Stimulated activated CD4-positive, alpha-beta T cell treated with anti-CD3 and anti-CD28 coated beads, TNF-alpha, amount 100 ng/mL, for 48 hours (primary cell): ENCODE measurements at regions not wholly inside any gene's neighbourhood (a gene's known extent, or its start where the extent isn't known, plus 50 kb on each side); places are given as distances from the start of the nearest gene placed in this dataset.

Source experiments
- DNase-seq, 3 donors: peaks; one replicate each; pipeline ENCODE4 v3.0.0-alpha.2; 2020; ENCODE audit warnings: low read depth in 3 of 3

DNA sequence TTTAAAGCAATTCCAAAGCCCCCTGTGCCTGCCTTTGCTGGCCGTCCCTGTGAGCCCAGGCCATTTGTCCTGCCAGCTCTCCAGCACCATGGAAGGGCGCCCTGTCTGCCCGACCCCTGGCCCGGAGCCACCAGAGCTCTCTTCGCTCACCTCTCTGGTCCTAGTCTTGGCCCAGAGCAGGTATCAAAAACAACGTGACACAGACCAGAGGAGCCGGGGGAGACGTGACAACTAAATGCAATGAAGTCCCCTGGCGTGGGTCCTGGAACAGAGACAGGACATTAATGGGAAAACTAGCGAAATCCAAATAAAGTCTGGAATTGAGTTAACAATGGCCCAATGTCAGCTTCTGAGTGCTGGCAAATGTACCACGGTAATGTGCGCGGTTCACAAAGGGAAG is 83.2 kb upstream of the DIO3 start:
- no peak for DNase-seq

DNA sequence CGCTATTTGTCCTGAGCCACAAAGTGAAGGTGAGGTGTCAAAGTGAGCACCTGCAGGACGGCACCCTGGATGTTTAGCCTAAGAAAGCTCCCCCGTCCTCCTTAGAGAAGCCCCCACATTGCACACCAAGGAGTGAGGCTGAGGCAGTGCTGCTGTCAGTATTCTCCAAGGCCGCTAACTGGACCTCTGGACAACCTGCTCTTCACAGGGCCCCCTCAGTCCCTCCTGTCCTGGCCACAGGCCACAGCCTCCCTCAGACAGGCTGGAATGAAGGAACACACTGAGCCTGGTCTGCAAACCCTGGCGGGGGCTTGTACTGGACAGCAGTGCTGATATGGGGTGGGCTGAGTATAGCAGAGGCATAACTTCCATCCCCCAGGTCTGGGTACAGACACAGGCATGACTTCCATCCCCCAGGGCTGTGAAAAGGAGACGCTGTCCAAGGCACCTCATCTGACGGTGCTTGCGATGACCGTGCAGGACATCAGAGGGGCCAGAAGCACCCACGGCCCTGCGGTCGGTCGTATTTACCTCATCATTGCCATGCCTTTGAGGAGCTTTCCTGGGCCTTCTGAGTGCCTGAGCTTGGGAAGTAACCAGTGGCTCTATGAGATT is 82.4 kb upstream of the DIO3 start:
- no peak for DNase-seq

DNA sequence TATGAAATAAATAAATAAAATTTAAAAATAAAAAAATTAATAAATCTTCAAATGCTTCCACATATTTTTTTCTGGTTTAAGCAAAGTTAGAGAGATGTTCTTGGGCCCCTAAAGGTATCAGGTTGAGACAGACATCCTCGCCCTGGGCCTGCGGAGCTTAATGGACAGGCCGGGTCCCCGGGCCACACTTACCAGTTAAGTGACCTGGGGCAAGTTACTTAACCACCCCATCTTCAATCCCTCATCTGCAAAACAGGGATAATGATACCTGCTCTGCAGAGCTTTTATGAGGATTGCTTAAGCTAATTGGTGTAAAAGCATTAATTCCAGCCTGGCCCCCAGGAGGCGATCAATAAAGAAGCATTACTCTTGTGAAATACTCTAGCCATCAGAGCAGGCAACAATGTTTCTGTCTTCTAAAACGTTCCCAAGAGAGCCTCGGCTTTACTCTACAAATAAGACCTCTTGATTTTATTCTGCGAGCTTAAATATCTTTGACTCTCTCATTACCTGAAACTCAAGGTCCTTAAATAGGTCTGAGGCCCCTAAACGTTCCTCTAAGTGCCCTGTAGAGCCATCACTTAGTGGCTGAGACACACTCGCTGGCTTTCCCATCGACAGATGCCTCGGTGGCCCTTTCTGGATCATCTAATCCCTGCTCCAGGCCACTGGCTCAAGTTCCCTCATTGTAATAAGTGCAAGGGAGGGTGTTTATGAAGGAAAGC is 81.1 kb upstream of the DIO3 start:
- DNase-seq = no peak

DNA sequence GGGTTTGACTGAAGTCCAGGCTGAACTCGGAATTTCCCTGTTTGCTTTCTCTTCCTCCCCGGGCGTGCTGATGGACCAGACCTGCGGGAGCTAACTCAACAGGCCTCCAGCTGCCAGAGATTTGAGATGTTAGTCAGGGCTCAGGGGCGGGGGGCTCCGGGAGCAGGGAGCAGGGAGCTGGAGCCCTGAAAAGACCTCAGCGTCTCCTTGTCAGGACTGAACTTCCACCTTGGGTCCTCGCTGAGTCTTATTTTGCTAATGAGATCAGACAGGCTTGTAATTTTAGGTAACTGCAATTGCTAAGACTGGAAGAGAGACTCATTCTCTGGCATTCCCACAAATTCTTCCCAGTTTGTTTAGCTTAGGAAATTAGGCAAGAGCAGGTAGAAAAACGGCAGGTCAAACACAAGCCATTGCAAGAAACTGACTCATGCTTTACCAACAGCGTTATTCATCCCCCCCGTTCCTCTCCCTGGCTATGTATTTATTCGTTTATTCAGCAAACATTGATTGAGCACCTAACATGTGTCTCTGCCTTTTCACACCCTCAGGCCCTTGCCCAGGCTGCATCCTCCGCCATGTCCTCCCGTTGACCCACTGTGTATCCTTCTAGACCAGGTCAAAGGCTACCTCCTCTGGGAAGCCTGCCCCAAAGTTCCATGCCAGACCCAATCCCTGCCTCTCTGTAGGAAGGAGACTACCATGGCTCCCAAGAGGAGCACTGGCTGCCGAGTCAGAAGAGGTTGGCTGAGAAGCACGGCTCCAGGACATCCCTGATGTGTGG is 80.4 kb upstream of the DIO3 start:
- no peak for DNase-seq

DNA sequence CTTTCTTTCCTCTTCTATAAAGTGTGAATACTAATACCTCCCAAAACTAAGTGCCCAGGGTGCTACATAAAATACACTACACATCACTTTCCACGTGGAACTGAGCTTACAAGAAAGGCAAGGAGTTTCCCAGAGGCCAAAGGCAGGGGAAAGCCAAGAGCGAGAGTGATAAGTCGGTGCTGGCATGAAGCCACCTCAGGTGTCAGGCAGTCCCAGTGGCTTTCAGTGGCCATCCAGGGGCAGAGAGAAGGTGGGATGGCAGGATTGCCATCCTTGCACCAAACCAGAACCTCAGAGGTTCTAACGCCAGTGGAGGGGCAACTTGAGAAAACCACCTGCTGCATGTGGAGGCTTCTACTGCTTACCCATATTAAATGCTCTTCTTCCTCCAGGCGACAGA is 79.7 kb upstream of the DIO3 start:
- no peak for DNase-seq

DNA sequence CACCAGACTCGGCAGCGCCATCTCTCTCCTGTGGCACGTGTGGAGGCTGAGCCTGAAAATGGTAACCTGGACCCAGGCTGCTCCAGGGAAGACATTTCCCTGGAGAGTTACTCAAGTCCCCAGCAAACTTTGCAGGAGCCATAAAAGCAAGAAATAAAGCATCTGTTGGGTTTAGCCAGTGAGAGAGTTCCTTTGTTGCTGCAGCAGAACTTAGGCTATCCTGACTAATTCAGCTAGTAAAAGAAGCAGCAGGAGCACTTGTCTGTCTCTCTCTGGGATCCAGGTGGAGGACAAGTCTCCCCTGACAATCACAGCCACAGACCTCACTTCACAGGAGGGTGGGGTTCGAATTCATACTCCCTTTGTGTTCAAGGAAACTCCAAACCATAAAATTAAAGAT is 79.2 kb upstream of the DIO3 start:
- DNase-seq = no peak

DNA sequence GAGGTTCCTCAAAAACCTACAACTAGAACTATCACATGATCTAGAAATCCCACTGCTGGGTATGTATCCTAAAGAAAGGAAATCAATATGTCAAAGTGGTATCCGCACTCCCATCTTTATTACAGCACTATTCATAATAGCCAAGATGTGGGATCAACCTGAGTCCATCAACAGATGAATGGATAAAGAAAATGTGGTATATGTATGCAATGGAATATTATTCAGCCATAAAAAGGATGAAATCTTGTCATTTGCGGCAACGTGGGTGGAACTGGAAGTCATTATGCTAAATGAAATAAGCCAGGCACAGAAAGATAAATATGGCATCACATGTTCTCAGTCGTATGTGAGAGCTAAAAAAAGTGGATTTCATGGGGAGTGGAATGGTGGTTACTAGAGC is 77.5 kb upstream of the DIO3 start:
- DNase-seq = no peak

DNA sequence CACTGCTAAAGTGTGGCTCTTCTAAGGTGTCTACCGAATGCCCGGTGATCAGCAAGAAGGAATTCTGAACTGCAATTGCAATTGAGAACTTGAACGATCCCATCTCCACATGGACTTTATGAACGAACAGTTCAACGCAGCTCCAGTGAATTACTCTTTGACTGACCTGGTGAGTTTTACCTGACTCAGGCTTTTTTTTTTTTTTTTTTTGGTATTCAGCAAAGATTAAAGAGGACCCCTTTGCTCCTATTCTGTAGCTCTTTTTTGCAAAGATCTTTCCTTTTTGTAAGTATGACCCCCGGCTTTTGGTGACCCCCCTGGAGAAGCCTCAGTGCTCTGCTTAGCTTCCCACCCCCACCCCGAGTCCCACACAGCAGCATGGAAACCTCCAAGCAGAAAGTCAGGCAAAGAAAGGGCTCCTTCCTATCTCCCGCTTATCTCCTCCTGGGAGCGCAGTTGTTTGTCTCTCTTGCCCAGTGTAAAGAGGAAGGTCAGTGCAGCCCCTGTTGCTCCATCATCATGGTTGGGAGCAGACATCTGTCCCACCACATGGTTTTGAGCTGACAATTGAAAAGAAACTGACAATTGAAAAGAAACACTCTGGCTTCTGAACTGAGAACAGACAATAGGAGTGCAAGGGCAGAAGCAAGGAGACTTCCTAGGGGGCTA is 72.1 kb upstream of the DIO3 start:
- no peak for DNase-seq

DNA sequence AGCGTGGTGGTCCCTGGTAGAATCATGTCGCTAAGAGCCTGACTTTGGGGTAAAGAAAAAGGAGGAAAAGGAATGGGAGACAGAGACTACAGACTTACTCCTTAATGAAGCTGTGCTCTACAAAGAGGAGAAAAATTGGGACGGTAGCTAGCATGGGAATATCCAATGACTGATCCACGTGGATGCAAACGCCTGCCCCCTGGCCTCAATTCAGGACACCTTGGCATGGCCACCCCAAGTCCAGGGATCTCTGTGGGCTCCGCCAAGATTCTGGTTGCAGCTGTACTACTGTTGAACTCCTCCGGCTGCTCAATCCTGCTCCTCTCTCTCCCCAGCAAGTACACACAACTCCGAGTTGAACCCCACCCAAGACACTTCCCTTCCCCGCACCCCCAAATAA is 70.5 kb upstream of the DIO3 start:
- no peak for DNase-seq

DNA sequence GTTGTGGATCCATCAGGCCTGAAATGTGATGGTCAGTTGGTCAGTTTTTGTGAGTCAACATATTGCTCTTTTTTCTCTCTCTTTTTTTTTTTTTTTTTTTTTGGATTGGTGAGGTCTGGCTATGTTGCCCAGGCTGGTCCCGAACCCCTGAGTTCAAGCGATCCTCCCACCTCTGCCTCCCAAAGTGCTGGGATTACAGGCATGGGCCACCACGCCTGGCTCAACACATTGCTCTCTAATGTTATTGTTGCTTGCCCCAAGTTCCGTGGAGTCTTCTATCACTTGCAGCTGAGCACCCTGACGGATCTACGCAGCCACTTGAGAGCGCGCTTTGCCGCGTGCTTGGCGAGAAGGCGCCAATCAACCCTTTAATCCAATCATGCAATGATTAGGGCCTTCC is 69.5 kb upstream of the DIO3 start:
- DNase-seq = no peak

DNA sequence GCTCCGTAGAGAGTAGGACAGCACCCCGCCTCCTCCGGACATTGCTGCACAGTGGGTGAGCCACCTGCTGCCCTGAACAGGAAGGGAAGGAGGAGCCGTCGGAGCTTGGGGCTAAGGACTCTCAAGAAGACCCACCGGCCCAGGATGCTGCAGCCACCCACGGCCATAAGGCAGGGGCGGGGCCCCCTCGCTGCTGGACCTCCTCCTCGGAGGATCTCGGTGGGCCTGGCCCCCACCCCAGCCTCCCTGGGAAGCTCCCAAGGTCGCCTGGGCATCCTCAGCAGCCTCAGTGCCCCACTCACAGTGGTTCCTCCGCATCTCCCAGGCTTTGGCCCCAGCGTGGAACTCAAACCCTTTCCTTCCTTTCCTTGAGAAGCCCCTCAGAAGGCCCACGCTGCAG is 68.6 kb upstream of the DIO3 start:
- no peak for DNase-seq

DNA sequence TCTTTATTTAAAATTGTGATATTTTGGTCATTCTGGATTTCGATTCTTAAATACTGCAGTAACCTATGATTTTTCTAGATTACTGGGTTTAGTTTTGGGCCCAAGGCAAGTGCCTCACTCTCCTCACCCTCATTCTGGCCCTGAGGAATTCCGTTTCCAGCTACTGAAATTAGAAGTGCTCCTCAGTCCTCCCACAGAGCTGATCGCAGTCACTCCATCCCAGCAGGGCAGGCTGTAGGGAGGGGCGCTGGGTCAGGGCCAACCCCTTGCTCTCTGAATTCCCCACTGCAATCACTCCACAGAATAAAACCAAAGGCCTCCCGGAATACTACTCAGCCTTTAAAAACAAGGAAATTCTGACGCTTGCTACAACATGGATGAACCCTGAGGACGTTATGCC is 66.5 kb upstream of the DIO3 start:
- no peak for DNase-seq

DNA sequence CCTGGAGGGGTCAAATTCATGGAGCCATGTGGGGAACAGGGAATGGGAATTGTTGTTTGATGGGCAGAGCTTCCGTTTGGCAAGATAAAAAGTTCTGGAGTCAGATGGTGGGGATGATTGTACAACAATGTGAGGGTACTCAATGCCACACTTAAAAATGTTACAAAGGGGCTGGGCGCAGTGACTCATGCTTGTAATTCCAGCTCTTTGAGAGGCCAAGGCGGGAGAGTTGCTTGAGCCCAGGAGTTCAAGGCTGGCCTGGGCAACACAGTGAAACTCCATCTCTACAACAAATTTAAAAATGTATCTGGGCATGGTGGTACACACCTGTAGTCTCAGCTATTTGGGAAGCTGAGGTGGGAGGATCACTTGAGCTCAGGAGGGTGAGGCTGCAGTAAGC is 66.0 kb upstream of the DIO3 start:
- no peak for DNase-seq

DNA sequence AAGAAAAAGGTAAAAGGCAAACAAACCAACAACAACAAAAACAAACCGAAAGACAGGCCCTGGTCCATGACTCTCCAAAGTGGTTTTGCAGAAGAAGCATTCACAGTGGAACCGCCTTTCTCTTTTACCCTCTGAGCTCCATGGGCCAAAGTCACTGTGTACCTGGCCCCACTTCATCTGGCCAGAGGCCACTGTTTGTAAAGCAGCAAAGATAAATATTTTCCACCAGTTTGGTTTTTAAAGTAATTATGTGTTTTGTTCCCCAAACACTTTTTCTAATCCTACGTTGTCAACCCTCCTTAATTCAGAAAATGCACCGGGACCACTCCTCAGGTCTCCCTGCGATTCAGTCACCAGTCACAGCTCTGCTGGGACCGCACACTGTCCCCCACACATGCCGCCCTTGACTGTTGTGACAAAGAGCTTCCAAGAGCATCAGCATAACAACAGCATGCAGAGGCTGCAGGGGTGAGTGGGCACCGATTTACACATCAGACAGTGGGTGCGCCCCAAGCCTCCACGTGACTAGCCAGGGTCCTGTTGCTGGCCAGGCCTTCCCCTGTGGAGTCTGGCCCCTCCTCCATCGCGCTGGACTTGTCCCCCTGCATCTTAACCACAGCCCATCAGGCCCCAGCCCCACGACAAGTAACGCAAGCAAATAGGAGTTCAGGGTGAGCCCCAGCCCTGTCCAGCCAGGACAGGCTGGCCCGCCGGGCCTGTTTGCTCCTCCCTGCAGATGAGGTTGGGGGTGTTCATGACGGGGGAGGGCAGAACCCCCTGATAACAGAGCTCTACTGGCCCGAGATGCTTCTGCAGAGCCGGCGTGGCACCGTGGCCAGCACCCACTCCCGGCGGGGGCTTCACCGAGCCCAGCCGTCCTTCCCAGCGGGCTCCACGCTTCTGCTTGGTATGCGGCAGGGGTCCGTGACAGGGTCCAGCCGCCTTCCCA is 65.2 kb upstream of the DIO3 start:
- DNase-seq = no peak

DNA sequence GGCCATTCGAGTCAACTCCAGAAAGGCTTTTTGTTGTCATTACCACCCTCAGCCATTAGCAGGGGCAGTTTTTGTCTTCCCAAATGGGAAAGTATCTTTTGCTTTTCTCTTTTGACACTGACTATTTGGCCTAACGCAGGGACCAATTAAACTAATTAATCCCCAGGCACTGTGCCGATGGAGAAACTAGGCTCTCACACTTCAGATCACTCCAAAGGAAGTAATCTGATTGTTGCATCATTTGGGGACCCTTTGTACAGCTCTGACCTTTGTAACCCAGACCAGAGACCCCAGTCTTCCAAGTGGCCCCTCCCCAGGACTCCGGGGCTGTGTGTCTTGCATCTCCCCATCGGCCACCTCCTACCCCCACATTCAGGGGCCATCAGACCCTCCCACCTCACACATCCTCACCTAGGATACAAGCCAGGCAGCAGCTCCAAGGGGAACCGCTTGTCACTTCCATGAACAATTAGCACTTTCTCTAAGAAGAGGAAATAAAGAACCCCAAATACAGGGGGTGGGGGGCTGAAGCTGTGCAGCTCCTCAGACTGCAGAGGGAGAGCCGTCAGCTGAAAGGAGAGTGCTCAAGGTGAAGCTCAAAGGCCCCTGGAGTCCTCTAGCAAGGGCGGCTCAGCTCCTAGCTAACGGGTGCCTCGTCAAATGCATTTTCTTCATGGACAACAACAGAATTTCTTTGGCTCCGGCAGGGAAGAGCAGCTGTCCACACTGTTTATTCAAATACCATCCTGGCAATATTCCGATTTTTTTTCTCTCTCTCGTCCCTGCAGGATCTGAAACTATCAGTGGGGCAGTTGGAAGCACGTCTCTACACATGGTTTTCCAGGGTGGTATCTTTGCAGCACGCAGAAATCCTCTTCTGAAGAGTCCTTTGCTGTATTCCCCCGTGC is 64.3 kb upstream of the DIO3 start:
- no peak for DNase-seq

DNA sequence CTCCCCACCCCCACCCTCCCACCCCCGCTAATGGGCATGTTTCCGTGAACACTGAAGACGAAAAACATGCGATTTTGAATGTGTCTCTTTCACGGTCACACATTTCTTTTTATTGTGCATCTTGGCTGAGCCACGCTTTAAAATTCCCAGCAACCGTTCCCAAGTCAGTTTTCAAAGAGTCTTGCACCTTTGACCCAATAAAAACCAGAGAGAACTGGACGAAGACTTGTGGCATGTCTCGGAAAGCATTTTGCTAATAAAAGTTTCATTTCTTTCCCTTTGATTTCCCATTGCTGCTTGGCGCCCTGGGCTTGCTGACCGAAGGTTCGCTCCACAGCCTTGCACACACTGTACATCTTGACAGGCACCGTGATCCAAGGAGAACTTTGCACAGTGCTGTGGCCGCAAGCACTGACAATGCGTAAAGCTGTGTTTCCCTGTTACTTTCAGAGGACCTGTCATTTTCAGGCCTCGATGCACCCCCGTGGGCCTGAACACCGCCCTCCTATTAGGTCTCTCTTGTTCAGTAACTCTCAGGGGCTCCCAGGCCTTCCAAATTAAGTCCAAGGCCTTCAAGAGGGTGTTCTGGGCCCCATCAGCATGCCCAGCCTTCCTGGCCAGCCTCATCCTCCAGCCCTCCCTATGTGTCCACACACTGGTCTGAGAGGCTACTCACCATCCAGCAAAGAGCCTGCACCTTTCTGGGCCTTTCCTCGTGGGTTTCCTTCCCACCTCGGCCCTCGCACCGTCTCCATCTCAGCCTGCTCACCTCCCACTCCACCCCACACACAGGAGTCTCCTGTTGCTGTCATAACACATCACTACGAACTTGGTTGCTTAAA is 63.4 kb upstream of the DIO3 start:
- DNase-seq = no peak

DNA sequence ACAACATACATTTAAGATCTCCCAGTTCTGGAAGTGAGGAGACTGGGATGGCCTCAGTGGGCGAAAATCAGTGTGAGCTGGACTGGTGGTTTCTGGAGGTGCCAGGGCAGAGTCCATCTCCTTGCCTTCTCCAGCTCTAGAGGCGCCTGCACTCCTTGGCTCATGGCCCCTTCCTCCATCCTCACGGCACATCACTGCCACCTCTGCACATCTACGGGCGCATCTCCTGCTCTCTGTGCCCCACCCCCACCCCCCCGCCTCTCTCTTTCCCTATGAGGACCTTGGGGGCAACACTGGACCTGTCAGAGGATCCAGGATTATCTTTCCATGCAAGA is 62.8 kb upstream of the DIO3 start:
- DNase-seq = no peak

DNA sequence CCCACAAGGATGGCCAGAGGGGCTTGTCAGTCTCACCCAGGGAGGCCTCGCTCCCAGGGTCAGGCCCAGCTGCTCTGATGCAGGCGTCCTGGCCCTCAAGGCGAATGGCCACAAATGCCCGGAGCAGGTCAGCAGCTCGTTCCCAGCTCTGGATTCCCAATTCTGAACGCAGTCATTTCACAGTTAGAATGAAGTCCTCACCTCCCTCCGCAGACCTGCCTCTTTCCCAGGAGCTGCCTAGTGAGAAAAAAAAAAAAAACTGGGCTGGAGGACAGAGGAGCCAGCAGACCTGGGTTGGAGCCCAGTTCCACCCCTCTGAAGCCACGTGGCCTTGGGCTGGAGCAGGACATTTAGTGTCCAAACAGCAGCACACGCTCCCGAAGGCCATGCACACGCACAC is 62.2 kb upstream of the DIO3 start:
- DNase-seq = no peak

DNA sequence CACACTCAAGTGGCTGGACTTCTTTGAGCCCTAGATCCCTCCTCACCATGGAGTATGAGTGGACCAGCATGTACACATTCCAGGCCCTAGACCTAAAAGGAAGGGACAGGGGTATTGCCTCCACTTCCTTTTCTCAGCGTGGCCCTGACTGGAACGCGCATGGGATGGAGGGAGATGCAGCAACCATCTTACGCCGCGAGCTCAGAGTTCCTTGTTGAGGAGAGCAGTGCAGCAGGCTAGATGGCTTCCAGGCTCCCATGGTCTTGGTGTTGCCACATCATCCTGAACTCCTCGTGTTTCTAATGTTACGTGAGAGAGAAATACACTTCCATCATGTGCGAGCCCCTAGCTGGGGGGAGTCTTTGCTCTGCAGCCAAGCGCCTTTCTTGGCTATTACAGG is 61.8 kb upstream of the DIO3 start:
- DNase-seq = no peak

DNA sequence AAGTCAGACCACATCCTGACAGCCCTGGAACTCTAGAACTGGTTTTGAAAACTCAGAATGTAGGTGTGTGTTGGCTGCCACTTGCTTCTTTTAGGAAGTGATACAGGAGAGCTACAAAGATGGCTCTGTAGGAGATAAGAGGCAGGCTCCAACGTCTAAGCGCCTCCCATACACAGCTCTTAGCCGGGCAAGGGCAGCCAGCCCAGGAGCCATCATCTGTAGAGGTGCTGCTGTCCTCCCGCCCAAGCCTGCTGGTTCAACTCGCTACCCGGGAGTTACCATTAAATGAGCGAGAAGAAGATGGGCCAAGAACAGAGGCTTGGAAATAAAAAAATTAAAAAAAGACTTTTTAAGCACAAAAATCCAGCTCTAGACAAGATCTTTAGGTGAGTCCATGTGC is 61.2 kb upstream of the DIO3 start:
- no peak for DNase-seq
